ENCODE measurements at regions not wholly inside any gene's neighbourhood (a gene's known extent, or its start where the extent isn't known, plus 50 kb on each side); places are given as distances from the start of the nearest gene placed in this dataset.

GRCh38 chr12:38159591-38160317, 156.8 kb upstream of the ALG10B start:
- TF ChIP-seq CTCF (conservative IDR thresholded peaks at IDR 0.05) (no peak), EZH2 (IDR thresholded peaks at IDR 0.05; ENCODE audit: low read depth) (no peak)

Data from PC-9 (cell line).